MCF 10A (cell line): ENCODE measurements at regions not wholly inside any gene's neighbourhood (a gene's known extent, or its start where the extent isn't known, plus 50 kb on each side); places are given as distances from the start of the nearest gene placed in this dataset.

Source experiments
- BruUV-seq: library from RNA; stranded (reverse); fragments of 400-500 nt; replicated peaks from 2 replicates; lab custom pipeline; 2021; lab: Mats Ljungman, UMichigan
- CTCF ChIA-PET: fragments of 300-600 bp; sonication (Branson Sonifier 250); formaldehyde crosslinking; extraction: SDS; loops from one replicate; lab custom pipeline; 2021; ENCODE audit warnings: antibody characterized with exemption, inconsistent platforms; lab: Yijun Ruan, JAX
- POLR2A ChIA-PET: fragments of 300-600, 350-650 bp; sonication (Branson Sonifier 250); formaldehyde crosslinking; extraction: SDS; loops from one replicate; lab custom pipeline; 2020; ENCODE audit warnings: antibody characterized with exemption, inconsistent platforms; lab: Yijun Ruan, JAX
- DNase-seq: peaks from one replicate; pipeline ENCODE4 v3.0.0-alpha.2; 2018; ENCODE audit not compliant: unreplicated experiment
- H3K27ac Mint-ChIP-seq: one replicate; pipeline ENCODE4 v1.8.0; 2022; ENCODE audit warnings: mild to moderate bottlenecking, low read depth, mixed read lengths; ENCODE audit not compliant: unreplicated experiment
- H3K27me3 Mint-ChIP-seq: one replicate; pipeline ENCODE4 v1.8.0; 2022; ENCODE audit warnings: mixed read lengths; ENCODE audit not compliant: insufficient read depth, unreplicated experiment
- H3K36me3 Mint-ChIP-seq: one replicate; pipeline ENCODE4 v1.8.0; 2022; ENCODE audit warnings: mild to moderate bottlenecking, moderate library complexity, mixed read lengths; ENCODE audit not compliant: insufficient read depth, unreplicated experiment
- H3K4me1 Mint-ChIP-seq: one replicate; pipeline ENCODE4 v1.8.0; 2022; ENCODE audit warnings: mixed read lengths; ENCODE audit not compliant: insufficient read depth, unreplicated experiment
- H3K4me3 Mint-ChIP-seq: one replicate; pipeline ENCODE4 v1.8.0; 2022; ENCODE audit warnings: mild to moderate bottlenecking, moderate library complexity, mixed read lengths; ENCODE audit not compliant: unreplicated experiment
- H3K9me3 Mint-ChIP-seq: one replicate; pipeline ENCODE4 v1.8.0; 2022; ENCODE audit warnings: mixed read lengths; ENCODE audit not compliant: unreplicated experiment
- CTCF ChIP-seq: fragments of 200-600 bp; IDR thresholded peaks from one replicate; pipeline ENCODE4 v1.8.0; 2022; ENCODE audit warnings: antibody characterized with exemption, mild to moderate bottlenecking; ENCODE audit not compliant: unreplicated experiment
- intact Hi-C: fragments of 100-400 bp; cut with micrococcal nuclease; formaldehyde crosslinking; loops from 2 replicates; pipeline ENCODE4 v1.14.1; 2022

DNA sequence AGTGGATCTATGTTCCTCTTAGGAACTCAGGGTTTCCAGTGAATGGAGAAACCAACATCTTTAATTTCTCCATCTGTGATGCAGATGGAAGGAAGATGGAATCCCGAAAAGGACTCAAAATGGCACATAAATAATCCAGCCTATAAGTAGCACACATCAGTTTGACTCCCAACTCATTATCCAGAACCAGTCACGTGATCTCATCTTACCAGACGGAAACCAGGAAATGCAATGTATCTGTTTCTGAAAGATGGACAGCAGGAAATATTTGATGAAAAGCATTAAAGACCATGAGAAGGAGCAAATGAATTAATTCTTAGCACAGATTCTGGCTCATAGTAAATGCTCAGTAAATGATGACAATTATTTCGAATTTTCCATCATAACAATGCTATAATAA, 443.1 kb upstream of the FMR1 start:
- POLR2A ChIA-PET, result no interaction called here
- DNase-seq, result no peak
- Mint-ChIP-seq H3K27me3 (no peaks in the 10 kb centered on the region), H3K36me3 (no peaks in the 10 kb centered on the region), H3K4me1 (no peaks in the 10 kb centered on the region), H3K4me3 (no peak overlapping the region), H3K27ac (no peak overlapping the region), H3K9me3 (peaks cover 12% of the 10 kb centered on the region)
- CTCF ChIA-PET, result no interaction called here
- no TSS peak for BruUV-seq
- TF ChIP-seq CTCF, result no peak
- intact Hi-C loops, result no loop called here

DNA sequence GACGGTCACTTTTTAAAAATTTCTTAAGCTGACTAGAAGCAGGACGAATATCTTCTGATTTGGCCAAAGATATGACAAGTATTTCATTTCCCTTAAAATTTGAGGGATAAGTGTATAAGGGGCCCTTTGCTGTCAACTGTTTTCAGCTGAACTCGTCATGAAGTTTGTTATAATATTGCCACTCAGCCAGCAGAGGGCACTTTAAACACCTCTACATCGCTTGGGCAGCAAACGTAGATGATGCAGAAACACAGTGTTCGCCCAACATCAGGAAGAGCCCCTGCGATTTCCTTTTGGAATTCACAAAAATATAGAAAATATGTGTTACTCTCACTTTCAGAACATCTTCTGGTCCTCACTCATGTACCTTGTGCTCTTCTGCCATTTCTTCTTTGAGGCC, 435.7 kb upstream of the FMR1 start:
- no TSS peak for BruUV-seq
- Mint-ChIP-seq H3K27ac (no peak overlapping the region), H3K36me3 (no peaks in the 10 kb centered on the region), H3K9me3 (no peaks in the 10 kb centered on the region), H3K4me3 (no peak overlapping the region), H3K4me1 (peaks cover 5% of the 10 kb centered on the region), H3K27me3 (no peaks in the 10 kb centered on the region)
- POLR2A ChIA-PET, result interaction anchor here (0.7 kb wide), 1 partner anchor 328 kb away, joined by 3 read pairs; no protein-coding TSS in a partner anchor
- peak; percentile 35 for TF ChIP-seq CTCF
- CTCF ChIA-PET, result interaction anchor here (0.5 to 4.3 kb wide), 42 partner anchors 9 to 1655 kb away, joined by 3 to 33 read pairs (median 4); no protein-coding TSS in a partner anchor
- DNase-seq, result peak; percentile 58
- intact Hi-C loops, result loop anchor here (1.0 kb wide), 1 partner anchor 328 kb away; no protein-coding TSS in a partner anchor

GRCh38 chrX:147478899-147479298, 432.8 kb upstream of the FMR1 start:
- CTCF ChIA-PET, result interaction anchor here (0.6 to 1.0 kb wide), 4 partner anchors 8 to 404 kb away, joined by 3 to 4 read pairs (median 3); no protein-coding TSS in a partner anchor
- BruUV-seq, result no TSS peak
- Mint-ChIP-seq H3K36me3 (no peaks in the 10 kb centered on the region), H3K4me1 (peaks cover 5% of the 10 kb centered on the region), H3K27ac (no peak overlapping the region), H3K9me3 (no peaks in the 10 kb centered on the region), H3K27me3 (no peaks in the 10 kb centered on the region), H3K4me3 (no peak overlapping the region)
- intact Hi-C loops, result no loop called here
- no peak for DNase-seq
- POLR2A ChIA-PET, result no interaction called here
- TF ChIP-seq CTCF, result no peak

DNA sequence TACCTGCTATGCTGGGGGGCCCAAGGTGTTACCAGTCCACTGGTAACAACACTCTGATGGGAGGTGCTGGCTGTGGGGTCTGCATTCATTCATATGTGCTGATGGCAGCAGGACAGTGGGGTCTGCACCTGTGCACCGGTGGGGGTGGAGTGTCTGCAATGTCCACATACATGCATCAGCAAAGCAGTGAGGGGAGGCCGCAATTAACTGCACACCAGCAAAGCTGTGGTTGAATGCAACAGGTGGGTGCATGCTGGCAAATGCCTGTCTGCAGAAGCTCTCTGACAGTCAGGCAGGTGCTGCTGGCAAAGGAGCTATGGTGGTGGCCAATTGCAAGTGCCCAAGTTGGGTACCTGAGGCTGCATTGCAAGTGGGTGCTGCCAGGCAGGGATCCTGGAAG, 426.5 kb upstream of the FMR1 start:
- H3K4me3 Mint-ChIP-seq, result no peak overlapping the region
- POLR2A ChIA-PET, result no interaction called here
- no peaks in the 10 kb centered on the region for H3K9me3 Mint-ChIP-seq
- no peaks in the 10 kb centered on the region for H3K36me3 Mint-ChIP-seq
- intact Hi-C loops, result no loop called here
- no peaks in the 10 kb centered on the region for H3K4me1 Mint-ChIP-seq
- no peaks in the 10 kb centered on the region for H3K27me3 Mint-ChIP-seq
- DNase-seq, result no peak
- no peak overlapping the region for H3K27ac Mint-ChIP-seq
- CTCF ChIA-PET, result interaction anchor here (0.6 to 3.7 kb wide), 3 partner anchors 9 to 563 kb away, joined by 3 to 27 read pairs (median 5); no protein-coding TSS in a partner anchor
- TF ChIP-seq CTCF, result no peak
- no TSS peak for BruUV-seq
